ENCODE measurements at regions not wholly inside any gene's neighbourhood (a gene's known extent, or its start where the extent isn't known, plus 50 kb on each side); places are given as distances from the start of the nearest gene placed in this dataset.
"Not testable (repeated sequence)": the region's sequence is repeated elsewhere in the genome, so short reads cannot be mapped to it uniquely, and the experiment has no call there.

DNA sequence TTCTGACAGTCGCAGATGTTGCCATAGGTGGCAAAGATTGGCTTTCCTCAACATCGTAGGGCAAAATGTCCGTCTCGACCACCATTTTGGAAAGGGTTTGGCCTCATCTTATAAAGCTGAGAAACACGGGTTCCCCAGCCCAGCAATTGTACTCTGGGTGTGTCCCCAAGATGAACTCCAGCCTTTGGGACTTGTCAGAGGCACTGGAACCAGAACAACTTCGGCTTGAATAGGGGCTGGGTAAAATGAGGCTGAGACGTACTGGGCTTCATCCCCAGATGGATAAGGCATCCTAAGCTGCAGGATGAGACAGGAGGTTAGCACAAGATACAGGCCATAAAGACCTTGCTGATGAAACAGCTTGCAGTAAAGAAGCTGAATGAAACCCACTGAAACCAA is 151.9 kb downstream of the CRLF2 start:
- Histone ChIP-seq H3K9ac (ENCODE audit: low read depth in 1 of 2, low read length in 2 of 2) (no peak overlapping the region), H3K4me3 (ENCODE audit: low read length in 2 of 2) (no peak overlapping the region), H3K36me3 (ENCODE audit: control insufficient read depth in 2 of 2, insufficient read depth in 2 of 2, low read length in 2 of 2) (no peaks in the 10 kb centered on the region), H3K4me1 (ENCODE audit: control insufficient read depth in 2 of 2, insufficient read depth in 2 of 2, low read length in 2 of 2) (no peaks in the 10 kb centered on the region), H3K27me3 (ENCODE audit: control insufficient read depth in 2 of 2, insufficient read depth in 2 of 2, low read length in 2 of 2) (no peaks in the 10 kb centered on the region), H3K27ac (ENCODE audit: low read depth in 2 of 2, low read length in 2 of 2) (no peak overlapping the region), H3K9me3 (ENCODE audit: control insufficient read depth in 2 of 2, low read length in 2 of 2) (peaks cover 0 to 5% of the 10 kb centered on the region in 2 donors)

GRCh38 chrX:1059576-1060561 is 152.6 kb downstream of the CRLF2 start:
- H3K9me3 ChIP-seq (ENCODE audit: control insufficient read depth in 2 of 2, low read length in 2 of 2), result peaks cover 0 to 5% of the 10 kb centered on the region in 2 donors
- no peak overlapping the region for H3K9ac ChIP-seq (ENCODE audit: low read depth in 1 of 2, low read length in 2 of 2)
- no peak overlapping the region for H3K4me3 ChIP-seq (ENCODE audit: low read length in 2 of 2)
- H3K27ac ChIP-seq (ENCODE audit: low read depth in 2 of 2, low read length in 2 of 2), result no peak overlapping the region
- no peaks in the 10 kb centered on the region for H3K27me3 ChIP-seq (ENCODE audit: control insufficient read depth in 2 of 2, insufficient read depth in 2 of 2, low read length in 2 of 2)
- H3K36me3 ChIP-seq (ENCODE audit: control insufficient read depth in 2 of 2, insufficient read depth in 2 of 2, low read length in 2 of 2), result no peaks in the 10 kb centered on the region
- H3K4me1 ChIP-seq (ENCODE audit: control insufficient read depth in 2 of 2, insufficient read depth in 2 of 2, low read length in 2 of 2), result no peaks in the 10 kb centered on the region

GRCh38 chrX:1053600-1053999 is 158.8 kb downstream of the CRLF2 start:
- H3K27ac ChIP-seq (ENCODE audit: low read depth in 2 of 2, low read length in 2 of 2); H3K4me1 ChIP-seq (ENCODE audit: control insufficient read depth in 2 of 2, insufficient read depth in 2 of 2, low read length in 2 of 2); H3K27me3 ChIP-seq (ENCODE audit: control insufficient read depth in 2 of 2, insufficient read depth in 2 of 2, low read length in 2 of 2); H3K9ac ChIP-seq (ENCODE audit: low read depth in 1 of 2, low read length in 2 of 2); H3K4me3 ChIP-seq (ENCODE audit: low read length in 2 of 2); H3K36me3 ChIP-seq (ENCODE audit: control insufficient read depth in 2 of 2, insufficient read depth in 2 of 2, low read length in 2 of 2): not testable (repeated sequence)
- H3K9me3 ChIP-seq (ENCODE audit: control insufficient read depth in 2 of 2, low read length in 2 of 2), result peaks cover 7 to 12% of the 10 kb centered on the region in 2 donors

DNA sequence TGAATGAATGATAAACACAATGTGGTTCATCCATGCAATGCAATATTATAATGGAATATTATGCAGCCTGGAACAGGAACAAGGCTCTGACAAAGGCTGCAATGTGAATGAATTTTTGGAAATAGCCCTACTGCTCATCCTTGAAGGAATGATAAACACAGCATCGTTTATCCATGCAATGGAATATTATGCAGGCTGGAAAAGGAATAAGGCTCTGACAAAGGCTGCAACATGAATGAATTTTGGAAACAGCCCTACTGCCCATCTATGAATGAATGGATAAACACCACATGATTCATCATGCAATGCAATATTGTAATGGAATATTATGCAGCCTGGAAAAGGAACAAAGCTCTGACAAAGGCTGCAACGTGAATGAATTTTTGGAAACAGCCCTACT is 159.4 kb downstream of the CRLF2 start:
- H3K27ac ChIP-seq (ENCODE audit: low read depth in 2 of 2, low read length in 2 of 2), result no peak overlapping the region
- H3K9ac ChIP-seq (ENCODE audit: low read depth in 1 of 2, low read length in 2 of 2), result no peak overlapping the region
- peaks cover 7 to 12% of the 10 kb centered on the region in 2 donors for H3K9me3 ChIP-seq (ENCODE audit: control insufficient read depth in 2 of 2, low read length in 2 of 2)
- H3K4me1 ChIP-seq (ENCODE audit: control insufficient read depth in 2 of 2, insufficient read depth in 2 of 2, low read length in 2 of 2), result no peaks in the 10 kb centered on the region
- H3K36me3 ChIP-seq (ENCODE audit: control insufficient read depth in 2 of 2, insufficient read depth in 2 of 2, low read length in 2 of 2), result no peaks in the 10 kb centered on the region
- H3K27me3 ChIP-seq (ENCODE audit: control insufficient read depth in 2 of 2, insufficient read depth in 2 of 2, low read length in 2 of 2), result no peaks in the 10 kb centered on the region
- H3K4me3 ChIP-seq (ENCODE audit: low read length in 2 of 2), result no peak overlapping the region

GRCh38 chrX:1052021-1052420 is 160.4 kb downstream of the CRLF2 start:
- no peaks in the 10 kb centered on the region for H3K27me3 ChIP-seq (ENCODE audit: control insufficient read depth in 2 of 2, insufficient read depth in 2 of 2, low read length in 2 of 2)
- H3K27ac ChIP-seq (ENCODE audit: low read depth in 2 of 2, low read length in 2 of 2), result no peak overlapping the region
- H3K36me3 ChIP-seq (ENCODE audit: control insufficient read depth in 2 of 2, insufficient read depth in 2 of 2, low read length in 2 of 2), result no peaks in the 10 kb centered on the region
- H3K9ac ChIP-seq (ENCODE audit: low read depth in 1 of 2, low read length in 2 of 2), result no peak overlapping the region
- no peak overlapping the region for H3K4me3 ChIP-seq (ENCODE audit: low read length in 2 of 2)
- H3K9me3 ChIP-seq (ENCODE audit: control insufficient read depth in 2 of 2, low read length in 2 of 2), result peaks cover 7 to 12% of the 10 kb centered on the region in 2 donors
- no peaks in the 10 kb centered on the region for H3K4me1 ChIP-seq (ENCODE audit: control insufficient read depth in 2 of 2, insufficient read depth in 2 of 2, low read length in 2 of 2)

- no peaks in the 10 kb centered on the region for H3K4me1 ChIP-seq (ENCODE audit: control insufficient read depth in 2 of 2, insufficient read depth in 2 of 2, low read length in 2 of 2)
- H3K27me3 ChIP-seq (ENCODE audit: control insufficient read depth in 2 of 2, insufficient read depth in 2 of 2, low read length in 2 of 2), result no peaks in the 10 kb centered on the region
- no peak overlapping the region for H3K9ac ChIP-seq (ENCODE audit: low read depth in 1 of 2, low read length in 2 of 2)
- H3K9me3 ChIP-seq (ENCODE audit: control insufficient read depth in 2 of 2, low read length in 2 of 2), result peaks cover 7 to 12% of the 10 kb centered on the region in 2 donors
- H3K27ac ChIP-seq (ENCODE audit: low read depth in 2 of 2, low read length in 2 of 2), result no peak overlapping the region
- H3K36me3 ChIP-seq (ENCODE audit: control insufficient read depth in 2 of 2, insufficient read depth in 2 of 2, low read length in 2 of 2), result no peaks in the 10 kb centered on the region
- H3K4me3 ChIP-seq (ENCODE audit: low read length in 2 of 2), result no peak overlapping the region
These were observed 161.0 kb downstream of the CRLF2 start for GRCh38 chrX:1051421-1051820.

- Histone ChIP-seq H3K36me3 (ENCODE audit: control insufficient read depth in 2 of 2, insufficient read depth in 2 of 2, low read length in 2 of 2) (no peaks in the 10 kb centered on the region), H3K27ac (ENCODE audit: low read depth in 2 of 2, low read length in 2 of 2) (no peak overlapping the region), H3K27me3 (ENCODE audit: control insufficient read depth in 2 of 2, insufficient read depth in 2 of 2, low read length in 2 of 2) (no peaks in the 10 kb centered on the region), H3K4me3 (ENCODE audit: low read length in 2 of 2) (no peak overlapping the region), H3K9me3 (ENCODE audit: control insufficient read depth in 2 of 2, low read length in 2 of 2) (peaks cover 8 to 10% of the 10 kb centered on the region in 2 donors), H3K4me1 (ENCODE audit: control insufficient read depth in 2 of 2, insufficient read depth in 2 of 2, low read length in 2 of 2) (no peaks in the 10 kb centered on the region), H3K9ac (ENCODE audit: low read depth in 1 of 2, low read length in 2 of 2) (no peak overlapping the region)
These were observed 166.7 kb downstream of the CRLF2 start for GRCh38 chrX:1045680-1046314.

GRCh38 chrX:1041091-1041490 is 171.4 kb downstream of the CRLF2 start:
- Histone ChIP-seq H3K4me1 (ENCODE audit: control insufficient read depth in 2 of 2, insufficient read depth in 2 of 2, low read length in 2 of 2) (no peaks in the 10 kb centered on the region), H3K27me3 (ENCODE audit: control insufficient read depth in 2 of 2, insufficient read depth in 2 of 2, low read length in 2 of 2) (no peaks in the 10 kb centered on the region), H3K27ac (ENCODE audit: low read depth in 2 of 2, low read length in 2 of 2) (no peak overlapping the region), H3K36me3 (ENCODE audit: control insufficient read depth in 2 of 2, insufficient read depth in 2 of 2, low read length in 2 of 2) (no peaks in the 10 kb centered on the region), H3K9me3 (ENCODE audit: control insufficient read depth in 2 of 2, low read length in 2 of 2) (peaks cover 8 to 10% of the 10 kb centered on the region in 2 donors), H3K4me3 (ENCODE audit: low read length in 2 of 2) (no peak overlapping the region), H3K9ac (ENCODE audit: low read depth in 1 of 2, low read length in 2 of 2) (no peak overlapping the region)

DNA sequence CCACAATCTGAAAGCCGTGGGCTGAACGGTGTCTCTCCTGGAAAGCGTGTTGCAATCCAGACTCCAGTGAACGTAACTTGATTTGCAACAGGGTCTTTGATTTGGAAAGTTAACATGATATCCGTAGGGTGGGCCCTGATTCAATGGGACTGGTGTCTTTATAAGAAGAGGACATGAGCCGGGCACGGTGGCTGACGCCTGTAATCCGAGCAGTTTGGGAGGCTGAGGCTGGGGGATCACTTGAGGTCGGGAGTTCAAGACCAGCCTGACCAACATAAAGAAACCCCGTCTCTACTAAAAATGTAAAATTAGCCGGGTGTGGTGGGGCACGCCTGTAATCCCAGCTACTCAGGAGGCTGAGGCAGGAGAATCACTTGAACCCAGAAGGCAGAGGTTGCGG is 176.5 kb downstream of the CRLF2 start:
- not testable (repeated sequence) for H3K9me3 ChIP-seq (ENCODE audit: control insufficient read depth in 2 of 2, low read length in 2 of 2); H3K4me1 ChIP-seq (ENCODE audit: control insufficient read depth in 2 of 2, insufficient read depth in 2 of 2, low read length in 2 of 2); H3K9ac ChIP-seq (ENCODE audit: low read depth in 1 of 2, low read length in 2 of 2); H3K4me3 ChIP-seq (ENCODE audit: low read length in 2 of 2); H3K36me3 ChIP-seq (ENCODE audit: control insufficient read depth in 2 of 2, insufficient read depth in 2 of 2, low read length in 2 of 2); H3K27me3 ChIP-seq (ENCODE audit: control insufficient read depth in 2 of 2, insufficient read depth in 2 of 2, low read length in 2 of 2); H3K27ac ChIP-seq (ENCODE audit: low read depth in 2 of 2, low read length in 2 of 2)

DNA sequence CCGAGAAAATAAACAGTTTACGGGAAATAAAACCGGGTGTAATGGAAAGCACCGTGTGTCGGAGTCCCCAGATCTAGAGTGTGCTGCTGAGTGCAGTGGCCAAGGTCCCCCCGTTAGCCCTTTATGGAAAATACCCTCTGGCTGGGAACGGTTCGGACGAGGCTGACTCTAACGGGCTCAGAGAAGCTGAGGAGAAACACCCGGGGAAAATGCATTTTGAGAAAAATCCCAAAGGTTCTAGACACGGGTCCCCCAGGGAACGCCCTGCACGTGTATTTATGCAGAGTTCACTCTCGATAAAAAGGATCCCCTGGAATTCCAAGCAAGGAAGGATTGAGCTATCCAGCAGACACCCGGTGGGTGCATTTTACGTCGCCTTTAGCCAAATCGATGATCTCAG is 177.2 kb downstream of the CRLF2 start:
- no peaks in the 10 kb centered on the region for H3K36me3 ChIP-seq (ENCODE audit: control insufficient read depth in 2 of 2, insufficient read depth in 2 of 2, low read length in 2 of 2)
- no peak overlapping the region for H3K27ac ChIP-seq (ENCODE audit: low read depth in 2 of 2, low read length in 2 of 2)
- peaks cover 0 to 2% of the 10 kb centered on the region in 2 donors for H3K9me3 ChIP-seq (ENCODE audit: control insufficient read depth in 2 of 2, low read length in 2 of 2)
- no peaks in the 10 kb centered on the region for H3K27me3 ChIP-seq (ENCODE audit: control insufficient read depth in 2 of 2, insufficient read depth in 2 of 2, low read length in 2 of 2)
- H3K9ac ChIP-seq (ENCODE audit: low read depth in 1 of 2, low read length in 2 of 2), result no peak overlapping the region
- no peak overlapping the region for H3K4me3 ChIP-seq (ENCODE audit: low read length in 2 of 2)
- no peaks in the 10 kb centered on the region for H3K4me1 ChIP-seq (ENCODE audit: control insufficient read depth in 2 of 2, insufficient read depth in 2 of 2, low read length in 2 of 2)
